Neural progenitor cell (in vitro differentiated cells): ENCODE measurements at regions not wholly inside any gene's neighbourhood (a gene's known extent, or its start where the extent isn't known, plus 50 kb on each side); places are given as distances from the start of the nearest gene placed in this dataset.

Experiments
- EZH2 ChIP-seq: fragments of 200-600 bp; sonication (generic); IDR thresholded peaks from 2 replicates; pipeline ENCODE4 v1.6.1; 2017; ENCODE audit warnings: antibody characterized with exemption, mild to moderate bottlenecking, moderate library complexity
- TF ChIP-seq, protein P1 (sequence below): fragments of 200-600 bp; sonication (generic); IDR thresholded peaks from 2 replicates; pipeline ENCODE4 v1.5.1; 2017; ENCODE audit warnings: antibody characterized with exemption, mild to moderate bottlenecking

DNA sequence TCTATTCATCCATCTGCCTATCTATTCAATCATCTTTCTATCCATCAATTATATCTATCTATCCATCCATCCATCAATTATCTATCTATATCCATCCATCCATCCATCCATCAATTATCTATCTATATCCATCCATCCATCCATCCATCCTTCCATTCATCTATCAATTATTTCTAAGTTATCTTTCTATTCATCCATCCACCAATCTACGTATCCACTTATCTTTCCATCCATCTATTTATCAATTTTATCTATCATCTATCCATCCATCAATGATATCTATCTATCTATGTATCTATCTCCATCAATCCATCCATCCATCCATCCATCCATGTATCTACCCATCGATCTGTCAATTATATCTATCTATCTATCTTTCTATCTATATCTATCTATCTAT, 158.4 kb upstream of the ZKSCAN2 start:
- TF ChIP-seq, protein P1, sequence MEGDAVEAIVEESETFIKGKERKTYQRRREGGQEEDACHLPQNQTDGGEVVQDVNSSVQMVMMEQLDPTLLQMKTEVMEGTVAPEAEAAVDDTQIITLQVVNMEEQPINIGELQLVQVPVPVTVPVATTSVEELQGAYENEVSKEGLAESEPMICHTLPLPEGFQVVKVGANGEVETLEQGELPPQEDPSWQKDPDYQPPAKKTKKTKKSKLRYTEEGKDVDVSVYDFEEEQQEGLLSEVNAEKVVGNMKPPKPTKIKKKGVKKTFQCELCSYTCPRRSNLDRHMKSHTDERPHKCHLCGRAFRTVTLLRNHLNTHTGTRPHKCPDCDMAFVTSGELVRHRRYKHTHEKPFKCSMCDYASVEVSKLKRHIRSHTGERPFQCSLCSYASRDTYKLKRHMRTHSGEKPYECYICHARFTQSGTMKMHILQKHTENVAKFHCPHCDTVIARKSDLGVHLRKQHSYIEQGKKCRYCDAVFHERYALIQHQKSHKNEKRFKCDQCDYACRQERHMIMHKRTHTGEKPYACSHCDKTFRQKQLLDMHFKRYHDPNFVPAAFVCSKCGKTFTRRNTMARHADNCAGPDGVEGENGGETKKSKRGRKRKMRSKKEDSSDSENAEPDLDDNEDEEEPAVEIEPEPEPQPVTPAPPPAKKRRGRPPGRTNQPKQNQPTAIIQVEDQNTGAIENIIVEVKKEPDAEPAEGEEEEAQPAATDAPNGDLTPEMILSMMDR: no peak
- TF ChIP-seq EZH2: no peak
